ENCODE measurements at regions not wholly inside any gene's neighbourhood (a gene's known extent, or its start where the extent isn't known, plus 50 kb on each side); places are given as distances from the start of the nearest gene placed in this dataset.
A peak's percentile ranks its signal among the peaks of the same experiment; 100 is the strongest.

- Histone ChIP-seq H3K4me1 (replicated peaks in 1 of 4; ENCODE audit: control insufficient read depth in 3 of 4, insufficient read depth in 4 of 4, low read length in 3 of 4) (peaks cover 0 to 5% (median 3%) of the 10 kb centered on the region in 4 experiments; a peak in 2 of 7 replicates), H2BK12ac (ENCODE audit: low read depth, low read length) (no peak overlapping the region), H3K79me2 (ENCODE audit: control insufficient read depth in 1 of 2, insufficient read depth in 2 of 2, low read length in 2 of 2) (no peaks in the 10 kb centered on the region), H3K36me3 (ENCODE audit: control insufficient read depth in 2 of 4, insufficient read depth in 4 of 4, low read length in 3 of 4) (no peaks in the 10 kb centered on the region), H4K5ac (ENCODE audit: insufficient read length, low read depth, low read length) (no peak overlapping the region), H3K14ac (ENCODE audit: insufficient read length) (no peak overlapping the region), H2BK20ac (ENCODE audit: low read length) (no peak overlapping the region), H3K27me3 (replicated peaks in 1 of 4; ENCODE audit: control insufficient read depth in 3 of 4, extremely low read depth in 1 of 4, insufficient read depth in 3 of 4, low read length in 3 of 4) (peaks cover 0 to 2% (median 1%) of the 10 kb centered on the region in 4 experiments; a peak in 2 of 7 replicates), H4K20me1 (replicated peaks in 1 of 2; ENCODE audit: control insufficient read depth in 1 of 2, insufficient read depth in 2 of 2, low read length in 2 of 2) (no peaks in the 10 kb centered on the region), H2AFZ (ENCODE audit: low read length) (no peak overlapping the region), H3K27ac (ENCODE audit: low read depth, low read length) (no peak overlapping the region), H2BK120ac (replicated peaks; ENCODE audit: low read depth, low read length) (no peak overlapping the region), H3K4ac (replicated peaks; ENCODE audit: insufficient read length, low read depth, low read length) (no peak overlapping the region), H3K23me2 (ENCODE audit: low read depth, low read length) (no peaks in the 10 kb centered on the region; the same call in 1 of the 2 replicates), H3K18ac (ENCODE audit: extremely low read depth, low read length) (no peak overlapping the region), H3K9ac (replicated peaks in 1 of 4; ENCODE audit: extremely low read depth in 1 of 4, low read depth in 3 of 4, low read length in 3 of 4) (no peak overlapping the region), H3K79me1 (ENCODE audit: low read depth, low read length) (no peaks in the 10 kb centered on the region), H3K56ac (replicated peaks; ENCODE audit: insufficient read length, low read depth, low read length) (no peak overlapping the region), H4K8ac (ENCODE audit: extremely low read depth, insufficient read depth, low read length) (no peak overlapping the region), H2BK5ac (ENCODE audit: low read depth, low read length) (no peak overlapping the region), H4K91ac (replicated peaks; ENCODE audit: insufficient read length, low read length) (no peak overlapping the region), H3K4me2 (ENCODE audit: insufficient read depth in 1 of 2, low read depth in 2 of 2, low read length in 2 of 2) (no peak overlapping the region), H3K9me3 (ENCODE audit: insufficient read depth in 2 of 2, low read depth in 1 of 2, low read length in 1 of 2) (no peaks in the 10 kb centered on the region), H2BK15ac (ENCODE audit: low read length) (no peak overlapping the region), H3K4me3 (ENCODE audit: extremely low read depth in 1 of 4, insufficient read depth in 2 of 4, low read depth in 3 of 4, low read length in 4 of 4) (no peak overlapping the region), H3K23ac (ENCODE audit: insufficient read length) (no peak overlapping the region), H2AK5ac (ENCODE audit: low read depth, low read length) (no peak overlapping the region)
- ChIA-PET POLR2A (ENCODE audit: partially characterized antibody) (no interaction called here), CTCF (ENCODE audit: partially characterized antibody) (interaction anchor here (0.7 to 1.4 kb wide), 4 partner anchors 48 to 658 kb away, joined by 3 to 4 read pairs (median 3); no protein-coding TSS in a partner anchor)
- WGBS, 2 experiments (ENCODE audit: extremely low coverage in 1 of 2, insufficient coverage in 1 of 2, insufficient read length in 1 of 2, insufficient replicate concordance in 2 of 2, low coverage in 1 of 2, low lambda C conversion rate in 2 of 2, missing lambda C conversion rate in 1 of 2), result 80% methylated on average over 6 of the region's 6 CpGs; no CpG with 5 or more reads in 1 of the 2 experiments
- FAIRE-seq (no peak), DNase-seq (ENCODE audit: low read depth in 1 of 2, low spot score in 2 of 2) (peak in 1 of 2 experiments; percentile 11)
- TF ChIP-seq SAP30 (IDR thresholded peaks at IDR 0.05; ENCODE audit: insufficient read depth, insufficient replicate concordance, low read length), result no peak
- no peak for TF ChIP-seq POLR2AphosphoS5 (IDR thresholded peaks at IDR 0.05; ENCODE audit: low read depth, low read length)
- no peak for TF ChIP-seq CEBPB (IDR thresholded peaks at IDR 0.05; ENCODE audit: low read depth, low read length)
- no peak for TF ChIP-seq GTF2F1 (IDR thresholded peaks at IDR 0.05; ENCODE audit: borderline replicate concordance, low read depth, low read length)
- no peak for TF ChIP-seq CBX5 (IDR thresholded peaks at IDR 0.05; ENCODE audit: low read depth, low read length)
- no peak for TF ChIP-seq NRF1 (IDR thresholded peaks at IDR 0.05; ENCODE audit: low read depth, low read length)
- TF ChIP-seq EZH2 (IDR thresholded peaks at IDR 0.05; ENCODE audit: low read depth, low read length, severe bottlenecking), result no peak
- no peak for TF ChIP-seq EGR1 (IDR thresholded peaks at IDR 0.05; ENCODE audit: borderline replicate concordance, low read depth, low read length)
- no peak for TF ChIP-seq ATF3 (IDR thresholded peaks at IDR 0.05; ENCODE audit: insufficient read depth, low read depth, low read length)
- no peak for TF ChIP-seq SP1 (IDR thresholded peaks at IDR 0.05; ENCODE audit: low read depth, low read length)
- no peak for TF ChIP-seq CTCF (IDR thresholded peaks at IDR 0.05; ENCODE audit: control extremely low read depth in 1 of 3, insufficient read depth in 1 of 3, low read depth in 1 of 3, low read length in 3 of 3)
Measured at GRCh38 chr7:41052736-41053135, 650.2 kb downstream of the INHBA start.
